H1 (cell line): ENCODE measurements at regions not wholly inside any gene's neighbourhood (a gene's known extent, or its start where the extent isn't known, plus 50 kb on each side); places are given as distances from the start of the nearest gene placed in this dataset.

ENCODE experiments used
- CTCF ChIA-PET: fragments of 300-600 bp; sonication (Branson Sonifier 250); formaldehyde crosslinking; loops from one replicate; lab custom pipeline; 2021; ENCODE audit not compliant: partially characterized antibody; lab: Charles Lee
- POLR2A ChIA-PET: fragments of 300-600 bp; sonication (Branson Sonifier 250); formaldehyde crosslinking; loops from one replicate; lab custom pipeline; 2021; ENCODE audit warnings: inconsistent platforms; ENCODE audit not compliant: partially characterized antibody; lab: Charles Lee
- DNase-seq, 2 experiments: peaks; one replicate each; pipeline versions ENCODE4 v3.0.0 to v3.0.0-alpha.2; 2010 to 2022; ENCODE audit warnings: low spot score in 2 of 2, low read depth in 1 of 2, mixed read lengths in 1 of 2
- FAIRE-seq: peaks from 2 replicates; lab custom pipeline; 2011; peaks lifted over from hg19 to GRCh38; lab: Jason Lieb, UNC
- H2AFZ ChIP-seq: 2 replicates; pipeline ENCODE4 v1.8.1; 2012; ENCODE audit warnings: low read length, inconsistent platforms
- H2AK5ac ChIP-seq: 2 replicates; pipeline ENCODE4 v1.6.1; 2013; ENCODE audit warnings: low read depth, low read length
- H2BK120ac ChIP-seq: replicated peaks from 2 replicates; pipeline ENCODE3; 2013; ENCODE audit warnings: low read depth, low read length, inconsistent platforms
- H2BK12ac ChIP-seq: 2 replicates; pipeline ENCODE4 v1.6.1; 2013; ENCODE audit warnings: low read depth, low read length
- H2BK15ac ChIP-seq: 2 replicates; pipeline ENCODE4 v1.6.1; 2013; ENCODE audit warnings: low read length
- H2BK20ac ChIP-seq: 2 replicates; pipeline ENCODE4 v1.6.1; 2013; ENCODE audit warnings: low read length
- H2BK5ac ChIP-seq: 2 replicates; pipeline ENCODE4 v1.6.1; 2013; ENCODE audit warnings: low read depth, low read length
- H3K14ac ChIP-seq: 2 replicates; pipeline ENCODE4 v1.6.1; 2013; ENCODE audit warnings: inconsistent platforms; ENCODE audit not compliant: insufficient read length
- H3K18ac ChIP-seq: 2 replicates; pipeline ENCODE4 v1.6.1; 2013; ENCODE audit warnings: low read length; ENCODE audit errors: extremely low read depth
- H3K23ac ChIP-seq: 2 replicates; pipeline ENCODE4 v1.6.1; 2013; ENCODE audit warnings: inconsistent platforms; ENCODE audit not compliant: insufficient read length
- H3K23me2 ChIP-seq: 2 replicates; pipeline ENCODE4 v1.6.1; 2013; ENCODE audit warnings: low read depth, low read length
- H3K27ac ChIP-seq: 2 replicates; pipeline ENCODE4 v1.6.1; 2011; ENCODE audit warnings: low read depth, low read length, inconsistent platforms
- H3K27me3 ChIP-seq, 4 experiments: replicated peaks in 1 of 4; 1 replicate in 1 of 4; 2 replicates in 3 of 4; pipeline versions ENCODE4 v1.6.1 to v1.8.1; 2011 to 2013; ENCODE audit warnings: low read length in 3 of 4, mild to moderate bottlenecking in 3 of 4, inconsistent platforms in 2 of 4, mixed read lengths in 2 of 4, moderate library complexity in 1 of 4; ENCODE audit not compliant: control insufficient read depth in 3 of 4, insufficient read depth in 3 of 4; ENCODE audit errors: extremely low read depth in 1 of 4
- H3K36me3 ChIP-seq, 4 experiments: 2 replicates each; pipeline versions ENCODE4 v1.6.1 to v1.8.1; 2011 to 2013; ENCODE audit warnings: mild to moderate bottlenecking in 4 of 4, low read length in 3 of 4, moderate library complexity in 2 of 4, control low read depth in 1 of 4, inconsistent platforms in 1 of 4; ENCODE audit not compliant: insufficient read depth in 4 of 4, control insufficient read depth in 2 of 4
- H3K4ac ChIP-seq: replicated peaks from 2 replicates; pipeline ENCODE3; 2013; ENCODE audit warnings: low read length, low read depth, mixed read lengths, inconsistent platforms; ENCODE audit not compliant: insufficient read length
- H3K4me1 ChIP-seq, 4 experiments: replicated peaks in 1 of 4; 1 replicate in 1 of 4; 2 replicates in 3 of 4; pipeline versions ENCODE4 v1.6.1 to v1.8.1; 2011 to 2013; ENCODE audit warnings: low read length in 3 of 4, inconsistent platforms in 2 of 4, mixed read lengths in 1 of 4; ENCODE audit not compliant: insufficient read depth in 4 of 4, control insufficient read depth in 3 of 4
- H3K4me2 ChIP-seq, 2 experiments: 2 replicates each; pipeline versions ENCODE4 v1.6.1 to v1.8.1; 2011 to 2013; ENCODE audit warnings: low read depth in 2 of 2, low read length in 2 of 2, control low read depth in 1 of 2, inconsistent platforms in 1 of 2, mild to moderate bottlenecking in 1 of 2; ENCODE audit not compliant: insufficient read depth in 1 of 2
- H3K4me3 ChIP-seq, 4 experiments: fragments of 200-600, 300-600 bp in 1 of 4; sonication (generic), shearing (Covaris generic), sonication (Bioruptor Twin) in 1 of 4; 2 replicates each; pipeline versions ENCODE4 v1.5.1 to v1.8.1; 2011 to 2016; ENCODE audit warnings: low read length in 4 of 4, low read depth in 3 of 4, control low read depth in 2 of 4, inconsistent platforms in 2 of 4, mild to moderate bottlenecking in 2 of 4, mixed read lengths in 1 of 4, moderate library complexity in 1 of 4; ENCODE audit not compliant: insufficient read depth in 2 of 4; ENCODE audit errors: extremely low read depth in 1 of 4
- H3K56ac ChIP-seq: replicated peaks from 2 replicates; pipeline ENCODE3; 2013; ENCODE audit warnings: low read depth, mild to moderate bottlenecking, mixed read lengths, low read length, inconsistent platforms; ENCODE audit not compliant: insufficient read length
- H3K79me1 ChIP-seq: 2 replicates; pipeline ENCODE4 v1.6.1; 2013; ENCODE audit warnings: low read depth, low read length, control low read depth
- H3K79me2 ChIP-seq, 2 experiments: 2 replicates each; pipeline versions ENCODE4 v1.6.1 to v1.8.1; 2012 to 2013; ENCODE audit warnings: low read length in 2 of 2, mild to moderate bottlenecking in 2 of 2, inconsistent platforms in 1 of 2; ENCODE audit not compliant: insufficient read depth in 2 of 2, control insufficient read depth in 1 of 2
- H3K9ac ChIP-seq, 4 experiments: replicated peaks in 1 of 4; 1 replicate in 1 of 4; 2 replicates in 3 of 4; pipeline versions ENCODE4 v1.6.1 to v1.8.1; 2011 to 2013; ENCODE audit warnings: low read depth in 3 of 4, low read length in 3 of 4, control low read depth in 2 of 4, mild to moderate bottlenecking in 2 of 4, moderate library complexity in 2 of 4, inconsistent platforms in 1 of 4; ENCODE audit errors: extremely low read depth in 1 of 4
- H3K9me3 ChIP-seq, 2 experiments: 2 replicates each; pipeline versions ENCODE4 v1.6.1 to v1.8.1; 2012 to 2013; ENCODE audit warnings: mild to moderate bottlenecking in 2 of 2, moderate library complexity in 2 of 2, control low read depth in 1 of 2, inconsistent platforms in 1 of 2, low read depth in 1 of 2, low read length in 1 of 2, mixed read lengths in 1 of 2; ENCODE audit not compliant: insufficient read depth in 2 of 2
- H4K20me1 ChIP-seq, 2 experiments: replicated peaks in 1 of 2; 2 replicates each; pipeline versions ENCODE3 to v1.8.1; 2011 to 2013; ENCODE audit warnings: inconsistent platforms in 2 of 2, low read length in 2 of 2, mild to moderate bottlenecking in 1 of 2; ENCODE audit not compliant: insufficient read depth in 2 of 2, control insufficient read depth in 1 of 2
- H4K5ac ChIP-seq: 2 replicates; pipeline ENCODE4 v1.6.1; 2013; ENCODE audit warnings: low read length, low read depth, mixed read lengths, inconsistent platforms; ENCODE audit not compliant: insufficient read length
- H4K8ac ChIP-seq: 2 replicates; pipeline ENCODE4 v1.8.0; 2013; ENCODE audit warnings: mild to moderate bottlenecking, moderate library complexity, low read length, inconsistent platforms; ENCODE audit not compliant: insufficient read depth; ENCODE audit errors: extremely low read depth
- H4K91ac ChIP-seq: replicated peaks from 2 replicates; pipeline ENCODE3; 2013; ENCODE audit warnings: low read length, mixed read lengths, inconsistent platforms; ENCODE audit not compliant: insufficient read length
- BACH1 ChIP-seq: IDR thresholded peaks from 2 replicates; pipeline ENCODE4 v1.6.1; 2012; ENCODE audit warnings: low read length, improper control_type of control experiment
- CHD2 ChIP-seq: IDR thresholded peaks from 2 replicates; pipeline ENCODE4 v1.6.1; 2012; ENCODE audit warnings: low read length, improper control_type of control experiment
- CTBP2 ChIP-seq: IDR thresholded peaks from 2 replicates; pipeline ENCODE4 v1.7.0; 2011; ENCODE audit warnings: borderline replicate concordance, mild to moderate bottlenecking, moderate library complexity, mixed read lengths, low read length; ENCODE audit not compliant: insufficient read depth, insufficient read length
- EZH2 ChIP-seq: fragments of 200-600 bp; sonication (generic); IDR thresholded peaks from 2 replicates; pipeline ENCODE4 v1.7.1; 2012; ENCODE audit warnings: low read depth, mild to moderate bottlenecking, moderate library complexity, low read length, inconsistent platforms; ENCODE audit not compliant: severe bottlenecking
- HDAC2 ChIP-seq, 2 experiments: fragments of 300-600 bp in 1 of 2; sonication (generic) in 1 of 2; IDR thresholded peaks; 2 replicates each; pipeline ENCODE4 v1.6.1; 2011 to 2012; ENCODE audit warnings: low read depth in 2 of 2, low read length in 2 of 2, mild to moderate bottlenecking in 2 of 2, moderate library complexity in 2 of 2, borderline replicate concordance in 1 of 2, inconsistent platforms in 1 of 2
- NRF1 ChIP-seq: IDR thresholded peaks from 2 replicates; pipeline ENCODE4 v1.6.1; 2011; ENCODE audit warnings: mild to moderate bottlenecking, low read depth, low read length, improper control_type of control experiment
- POLR2AphosphoS5 ChIP-seq: IDR thresholded peaks from 2 replicates; pipeline ENCODE4 v1.6.1; 2011; ENCODE audit warnings: low read depth, low read length
- POU5F1 ChIP-seq: IDR thresholded peaks from 2 replicates; pipeline ENCODE4 v1.6.1; 2011; ENCODE audit warnings: low read depth, mild to moderate bottlenecking, low read length, moderate library complexity
- SIX5 ChIP-seq: IDR thresholded peaks from 2 replicates; pipeline ENCODE4 v1.6.1; 2011; ENCODE audit warnings: mild to moderate bottlenecking, low read depth, low read length
- SRF ChIP-seq: IDR thresholded peaks from 2 replicates; pipeline ENCODE4 v1.6.1; 2011; ENCODE audit warnings: mild to moderate bottlenecking, low read depth, low read length, moderate library complexity
- TBP ChIP-seq: IDR thresholded peaks from 2 replicates; pipeline ENCODE4 v1.6.1; 2011; ENCODE audit warnings: low read depth, low read length, improper control_type of control experiment
- TCF12 ChIP-seq: IDR thresholded peaks from 2 replicates; pipeline ENCODE4 v1.6.1; 2011; ENCODE audit warnings: low read depth, mild to moderate bottlenecking, low read length
- TEAD4 ChIP-seq: IDR thresholded peaks from 2 replicates; pipeline ENCODE4 v1.6.1; 2012; ENCODE audit warnings: low read depth, low read length, inconsistent platforms, mixed read lengths
- ZNF274 ChIP-seq: IDR thresholded peaks from 2 replicates; pipeline ENCODE4 v1.7.0; 2012; ENCODE audit warnings: low read length, borderline replicate concordance; ENCODE audit errors: extremely low read depth
- WGBS, 2 experiments: shearing (Covaris generic) in 1 of 2; methylation state at CpG; one replicate each; pipeline versions ENCODE4 v1.1.6 to v1.1.7; 2013 to 2015; ENCODE audit warnings: low lambda C conversion rate in 2 of 2, mixed read lengths in 2 of 2, inconsistent platforms in 1 of 2, low coverage in 1 of 2, missing lambda C conversion rate in 1 of 2; ENCODE audit not compliant: insufficient replicate concordance in 2 of 2, insufficient coverage in 1 of 2, insufficient read length in 1 of 2; ENCODE audit errors: extremely low coverage in 1 of 2, missing lambda C conversion rate in 1 of 2; 5-methylcytosine and 5-hydroxymethylcytosine counted together

DNA sequence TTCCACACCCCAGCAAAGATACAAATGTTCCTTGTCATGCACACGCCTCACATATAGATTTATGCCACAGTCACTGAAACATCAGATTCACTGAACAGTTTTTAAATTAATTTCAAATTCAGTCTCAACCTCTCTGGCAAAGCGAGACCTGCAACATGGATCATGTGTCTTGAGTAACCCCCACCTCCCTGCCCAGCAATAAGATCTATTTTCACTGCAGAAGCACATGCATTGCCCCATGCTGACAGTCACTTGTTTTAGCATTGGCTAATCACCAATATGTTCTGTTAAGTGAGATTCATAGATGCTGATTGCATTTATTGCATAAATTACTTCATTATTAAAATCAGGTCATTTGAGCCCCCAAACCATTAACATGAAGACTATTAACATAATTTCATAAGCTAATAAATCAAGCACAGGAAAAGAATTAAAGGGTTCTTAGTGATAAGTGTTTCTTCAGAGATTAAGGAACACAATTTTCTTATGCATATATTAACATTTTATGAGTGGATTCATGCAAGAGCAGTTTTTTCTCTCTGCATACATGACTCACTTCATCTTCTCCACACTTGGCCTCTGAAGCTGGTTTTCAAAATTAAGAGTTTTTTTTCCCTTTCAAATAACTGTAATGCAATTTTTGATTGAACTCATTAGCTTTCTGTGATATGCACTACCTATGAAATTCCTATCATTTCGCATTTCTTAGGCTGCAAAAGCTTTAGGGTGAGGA is 173.2 kb upstream of the SOX4 start:
- Histone ChIP-seq H2AFZ (no peak overlapping the region), H3K27ac (no peak overlapping the region)
- TF ChIP-seq POU5F1 (no peak), CTBP2 (no peak), HDAC2 (IDR thresholded peaks at IDR 0.05; ENCODE audit: borderline replicate concordance in 1 of 2, low read depth in 2 of 2, low read length in 2 of 2) (no peak), TEAD4 (no peak), EZH2 (no peak), CHD2 (no peak), TCF12 (no peak), ZNF274 (no peak), TBP (no peak), POLR2AphosphoS5 (no peak), NRF1 (no peak), SIX5 (no peak), BACH1 (no peak), SRF (no peak)

More for the DNA sequence above, 173.2 kb upstream of the SOX4 start:
- no peak overlapping the region for H4K5ac ChIP-seq
- 79% methylated on average over 3 of the region's 3 CpGs; no CpG with 5 or more reads in 1 of the 2 experiments for WGBS, 2 experiments
- no peak overlapping the region for H3K56ac ChIP-seq
- no peaks in the 10 kb centered on the region for H3K27me3 ChIP-seq
- H3K9ac ChIP-seq: no peak overlapping the region
- POLR2A ChIA-PET: no interaction called here
- FAIRE-seq (no peak), DNase-seq (no peak)
- peaks cover 0 to 4% (median 0%) of the 10 kb centered on the region in 4 experiments; a peak in 1 of 7 replicates for H3K4me1 ChIP-seq
- H3K23ac ChIP-seq: no peak overlapping the region
- H2BK20ac ChIP-seq: no peak overlapping the region
- CTCF ChIA-PET: no interaction called here
- H3K4me3 ChIP-seq: no peak overlapping the region
- no peaks in the 10 kb centered on the region for H3K79me1 ChIP-seq
- H3K18ac ChIP-seq: no peak overlapping the region
- no peak overlapping the region for H2BK12ac ChIP-seq
- no peak overlapping the region for H2BK15ac ChIP-seq
- H4K20me1 ChIP-seq: no peaks in the 10 kb centered on the region
- H3K4me2 ChIP-seq: no peak overlapping the region
- H3K14ac ChIP-seq: no peak overlapping the region
- H2BK120ac ChIP-seq: no peak overlapping the region
- H2AK5ac ChIP-seq: no peak overlapping the region
- no peaks in the 10 kb centered on the region for H3K23me2 ChIP-seq
- no peaks in the 10 kb centered on the region for H3K79me2 ChIP-seq
- H3K9me3 ChIP-seq: peaks cover 0 to 4% of the 10 kb centered on the region in 2 experiments; a peak in 3 of 4 replicates
- no peak overlapping the region for H4K91ac ChIP-seq
- no peaks in the 10 kb centered on the region for H3K36me3 ChIP-seq
- no peak overlapping the region for H4K8ac ChIP-seq
- H3K4ac ChIP-seq: no peak overlapping the region
- H2BK5ac ChIP-seq: no peak overlapping the region
